ENCODE measurements at regions not wholly inside any gene's neighbourhood (a gene's known extent, or its start where the extent isn't known, plus 50 kb on each side); places are given as distances from the start of the nearest gene placed in this dataset.

DNA sequence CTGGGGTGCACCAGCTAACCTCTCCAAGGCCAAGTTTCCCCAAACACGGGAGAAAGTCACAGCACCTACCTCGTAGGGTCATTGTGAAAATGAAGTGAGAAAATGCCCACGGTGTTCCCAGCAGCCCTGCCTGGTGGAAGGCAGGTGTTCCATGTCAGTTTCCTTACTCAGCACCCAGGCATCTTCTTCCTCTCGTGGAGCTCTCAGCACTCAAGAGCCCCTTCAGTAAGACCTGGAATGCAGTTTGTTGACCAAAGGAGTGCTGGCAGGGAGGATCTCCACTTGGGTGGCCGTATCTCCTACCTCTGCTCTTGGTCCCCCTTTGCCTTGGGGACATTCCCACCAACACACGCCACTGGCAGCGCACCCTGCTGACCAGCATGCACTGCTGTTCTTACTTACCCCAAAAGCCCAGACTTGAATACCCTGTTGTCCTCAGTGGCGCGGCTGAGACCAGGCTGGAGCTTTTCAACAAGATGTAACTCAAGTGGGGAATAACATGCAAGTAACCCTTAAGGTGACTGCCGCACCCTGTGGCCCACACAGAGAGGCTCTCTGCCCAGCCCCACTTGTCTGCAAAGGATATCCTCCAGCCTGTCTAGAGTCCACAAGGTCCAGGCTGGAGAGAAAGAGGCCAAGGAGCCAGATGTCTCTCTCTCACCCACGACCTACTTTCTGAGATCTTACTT is 201.2 kb upstream of the TMEM45B start:
- TF ChIP-seq CTCF (IDR thresholded peaks at IDR 0.05; ENCODE audit: poor library complexity) (no peak), EZH2phosphoT487 (IDR thresholded peaks at IDR 0.05; ENCODE audit: low read depth, severe bottlenecking, unreplicated experiment) (no peak)

Data from hepatocyte (in vitro differentiated cells).